RWPE1 (cell line): ENCODE measurements at regions not wholly inside any gene's neighbourhood (a gene's known extent, or its start where the extent isn't known, plus 50 kb on each side); places are given as distances from the start of the nearest gene placed in this dataset.

ENCODE experiments used
- CTCF ChIA-PET: fragments of 350-600 bp; sonication (Branson Sonifier 250); formaldehyde crosslinking; extraction: SDS; loops from one replicate; lab custom pipeline; 2021; lab: Yijun Ruan, JAX
- POLR2A ChIA-PET: fragments of 400-600 bp; formaldehyde crosslinking; extraction: SDS; loops from one replicate; lab custom pipeline; 2020; ENCODE audit warnings: antibody characterized with exemption; ENCODE audit not compliant: low non-redundant PET; lab: Yijun Ruan, JAX
- DNase-seq: peaks from one replicate; pipeline ENCODE4 v3.0.0; 2012; ENCODE audit warnings: low spot score
- H3K27ac ChIP-seq: fragments of 450-650 bp; 2 replicates; pipeline ENCODE4 v1.5.1; 2017
- CTCF ChIP-seq: fragments of 450-650 bp; conservative IDR thresholded peaks from 2 replicates; pipeline ENCODE4 v1.5.1; 2017; ENCODE audit warnings: low read depth, mild to moderate bottlenecking

- DNase-seq, result no peak
- POLR2A ChIA-PET, result no interaction called here
- CTCF ChIA-PET, result interaction anchor here (0.6 kb wide), 1 partner anchor 48 kb away, joined by 4 read pairs; no protein-coding TSS in a partner anchor
These were observed 150.7 kb upstream of the LHX5 start for GRCh38 chr12:113622410-113622809.

GRCh38 chr12:113620437-113620976, 148.8 kb upstream of the LHX5 start:
- ChIA-PET POLR2A (no interaction called here), CTCF (no interaction called here)
- no peak for DNase-seq
- no peak overlapping the region for H3K27ac ChIP-seq
- no peak for TF ChIP-seq CTCF

More at GRCh38 chr12:113622410-113622809, 150.7 kb upstream of the LHX5 start:
- no peak for TF ChIP-seq CTCF
- no peak overlapping the region for H3K27ac ChIP-seq

- no peak for DNase-seq
- no peak for TF ChIP-seq CTCF
- ChIA-PET POLR2A (no interaction called here), CTCF (no interaction called here)
- no peak overlapping the region for H3K27ac ChIP-seq
These were observed 147.5 kb upstream of the LHX5 start for GRCh38 chr12:113619202-113619601.

- H3K27ac ChIP-seq, result no peak overlapping the region
- POLR2A ChIA-PET, result no interaction called here
- CTCF ChIA-PET, result no interaction called here
- DNase-seq, result no peak
- no peak for TF ChIP-seq CTCF
These were observed 141.7 kb upstream of the LHX5 start for GRCh38 chr12:113613414-113613813.

- no peak for TF ChIP-seq CTCF
- ChIA-PET POLR2A (no interaction called here), CTCF (no interaction called here)
- no peak overlapping the region for H3K27ac ChIP-seq
- no peak for DNase-seq
These were observed 141.1 kb upstream of the LHX5 start for GRCh38 chr12:113612793-113613192.

GRCh38 chr12:113612076-113612728, 140.5 kb upstream of the LHX5 start:
- DNase-seq, result no peak
- ChIA-PET CTCF (no interaction called here), POLR2A (no interaction called here)
- no peak overlapping the region for H3K27ac ChIP-seq
- TF ChIP-seq CTCF, result no peak
